ENCODE measurements at regions not wholly inside any gene's neighbourhood (a gene's known extent, or its start where the extent isn't known, plus 50 kb on each side); places are given as distances from the start of the nearest gene placed in this dataset.
A peak's percentile ranks its signal among the peaks of the same experiment; 100 is the strongest.
"Not testable (repeated sequence)": the region's sequence is repeated elsewhere in the genome, so short reads cannot be mapped to it uniquely, and the experiment has no call there.

DNA sequence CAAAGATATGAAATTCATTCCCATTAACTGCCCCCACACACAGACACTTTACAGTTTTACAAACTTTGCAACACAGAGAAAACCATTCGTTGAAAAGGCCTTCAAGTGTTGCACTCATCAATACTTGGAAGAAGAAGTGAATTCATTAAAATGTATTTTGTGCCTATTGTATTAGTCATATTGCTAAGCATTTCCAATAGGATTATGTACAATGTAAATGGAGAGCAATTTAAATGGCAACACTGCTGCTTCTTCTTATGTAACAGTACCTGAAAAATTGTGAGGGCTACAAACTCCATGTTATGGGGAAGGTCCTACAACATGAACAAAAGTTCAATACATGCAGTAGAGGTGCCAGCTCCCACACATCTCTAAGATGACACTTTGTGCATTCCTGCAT is 209.3 kb upstream of the POGK start:
- no peak for DNase-seq
- no peaks in the 10 kb centered on the region for H3K36me3 ChIP-seq
- TF ChIP-seq, protein P1, sequence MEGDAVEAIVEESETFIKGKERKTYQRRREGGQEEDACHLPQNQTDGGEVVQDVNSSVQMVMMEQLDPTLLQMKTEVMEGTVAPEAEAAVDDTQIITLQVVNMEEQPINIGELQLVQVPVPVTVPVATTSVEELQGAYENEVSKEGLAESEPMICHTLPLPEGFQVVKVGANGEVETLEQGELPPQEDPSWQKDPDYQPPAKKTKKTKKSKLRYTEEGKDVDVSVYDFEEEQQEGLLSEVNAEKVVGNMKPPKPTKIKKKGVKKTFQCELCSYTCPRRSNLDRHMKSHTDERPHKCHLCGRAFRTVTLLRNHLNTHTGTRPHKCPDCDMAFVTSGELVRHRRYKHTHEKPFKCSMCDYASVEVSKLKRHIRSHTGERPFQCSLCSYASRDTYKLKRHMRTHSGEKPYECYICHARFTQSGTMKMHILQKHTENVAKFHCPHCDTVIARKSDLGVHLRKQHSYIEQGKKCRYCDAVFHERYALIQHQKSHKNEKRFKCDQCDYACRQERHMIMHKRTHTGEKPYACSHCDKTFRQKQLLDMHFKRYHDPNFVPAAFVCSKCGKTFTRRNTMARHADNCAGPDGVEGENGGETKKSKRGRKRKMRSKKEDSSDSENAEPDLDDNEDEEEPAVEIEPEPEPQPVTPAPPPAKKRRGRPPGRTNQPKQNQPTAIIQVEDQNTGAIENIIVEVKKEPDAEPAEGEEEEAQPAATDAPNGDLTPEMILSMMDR (IDR thresholded peaks at IDR 0.05) = no peak
- no peak for TF ChIP-seq POLR2A (IDR thresholded peaks at IDR 0.05)
- TF ChIP-seq EP300 (IDR thresholded peaks at IDR 0.05) = no peak
- no peak for TF ChIP-seq POLR2AphosphoS5 (IDR thresholded peaks at IDR 0.05)
- H3K27ac ChIP-seq = no peak overlapping the region
- 53 to 61% methylated on average over 1 of the region's 1 CpG for WGBS, 2 donors
- no peaks in the 10 kb centered on the region for H3K27me3 ChIP-seq
- no peaks in the 10 kb centered on the region for H3K9me3 ChIP-seq
- no peak for ATAC-seq (ENCODE audit: low FRiP score in 2 of 2)
- H3K4me3 ChIP-seq = no peak overlapping the region
- H3K4me1 ChIP-seq = no peaks in the 10 kb centered on the region

DNA sequence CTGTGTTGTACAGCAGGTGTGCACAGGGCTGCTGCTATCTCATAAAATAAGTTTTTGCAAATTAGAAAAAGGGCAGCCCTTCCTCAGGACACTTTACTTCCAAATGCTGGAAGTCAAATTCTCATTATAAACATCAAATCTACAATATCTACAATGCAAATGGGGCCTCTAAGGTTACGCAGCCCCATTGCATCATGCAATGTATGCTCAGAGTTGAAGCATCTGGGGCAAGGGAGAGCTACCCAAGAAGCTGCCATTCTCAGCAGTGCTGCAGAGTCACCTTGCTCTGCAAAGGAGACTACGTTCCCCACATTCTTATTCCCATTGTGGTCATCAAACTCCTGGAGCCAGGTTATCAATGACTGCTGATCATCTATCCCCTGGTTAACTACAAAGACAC is 208.9 kb upstream of the POGK start:
- 90% methylated on average over 2 of the region's 2 CpGs for WGBS, 2 donors
- Histone ChIP-seq H3K27me3 (no peaks in the 10 kb centered on the region), H3K4me3 (no peak overlapping the region), H3K36me3 (no peaks in the 10 kb centered on the region), H3K27ac (no peak overlapping the region), H3K9me3 (no peaks in the 10 kb centered on the region), H3K4me1 (no peaks in the 10 kb centered on the region)
- ATAC-seq (ENCODE audit: low FRiP score in 2 of 2) = no peak
- no peak for TF ChIP-seq POLR2A (IDR thresholded peaks at IDR 0.05)
- no peak for TF ChIP-seq POLR2AphosphoS5 (IDR thresholded peaks at IDR 0.05)
- TF ChIP-seq, protein P1 (IDR thresholded peaks at IDR 0.05) = no peak
- TF ChIP-seq EP300 (IDR thresholded peaks at IDR 0.05) = no peak
- no peak for DNase-seq

DNA sequence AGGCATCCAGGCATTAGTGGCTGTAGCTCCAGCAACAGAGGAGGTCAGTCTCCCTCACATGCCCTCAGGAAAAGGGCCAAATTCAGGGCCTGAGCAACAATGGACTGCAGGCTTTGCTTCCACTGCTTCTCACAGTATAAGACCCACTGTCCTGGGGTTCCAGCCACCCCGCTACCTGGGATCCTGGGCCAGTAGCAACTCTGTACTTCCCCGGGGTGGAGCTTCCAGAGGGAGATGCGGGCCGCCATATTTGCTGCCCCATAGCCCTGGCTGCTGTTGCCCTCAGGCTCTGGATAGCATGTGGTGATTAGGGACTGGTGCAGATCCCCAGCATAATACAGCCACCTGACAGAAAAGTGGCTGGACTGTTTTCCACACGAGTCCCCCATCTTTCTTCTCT is 201.1 kb upstream of the POGK start:
- no peak for TF ChIP-seq POLR2A (IDR thresholded peaks at IDR 0.05)
- TF ChIP-seq POLR2AphosphoS5 (IDR thresholded peaks at IDR 0.05) = no peak
- TF ChIP-seq, protein P1 (IDR thresholded peaks at IDR 0.05) = no peak
- no peak for TF ChIP-seq EP300 (IDR thresholded peaks at IDR 0.05)
- no peaks in the 10 kb centered on the region for H3K9me3 ChIP-seq
- H3K27ac ChIP-seq = no peak overlapping the region
- H3K27me3 ChIP-seq = no peaks in the 10 kb centered on the region
- no peaks in the 10 kb centered on the region for H3K4me1 ChIP-seq
- WGBS, 2 donors = 85 to 91% methylated on average over 4 to 5 of the region's 5 CpGs
- H3K4me3 ChIP-seq = no peak overlapping the region
- H3K36me3 ChIP-seq = no peaks in the 10 kb centered on the region
- DNase-seq (peak in 1 of 2 donors; percentile 5), ATAC-seq (ENCODE audit: low FRiP score in 2 of 2) (no peak)

DNA sequence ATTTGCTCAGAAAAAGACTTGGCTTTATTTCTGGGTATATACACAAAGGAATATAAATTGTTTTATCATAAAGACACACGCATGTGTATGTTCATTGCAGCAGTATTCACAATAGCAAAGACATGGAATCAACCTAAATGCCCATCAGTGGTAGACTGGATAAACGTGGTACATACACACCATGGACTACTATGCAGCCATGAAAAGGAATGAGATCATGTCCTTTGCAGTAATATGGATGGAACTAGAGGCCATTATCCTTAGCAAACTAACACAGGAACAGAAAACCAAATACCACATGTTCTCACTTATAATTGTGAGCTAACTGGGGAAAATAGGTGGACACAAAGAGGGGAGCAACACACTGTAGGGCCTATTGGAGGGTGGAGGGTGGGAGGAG is 182.0 kb upstream of the POGK start:
- not testable (repeated sequence) for H3K4me1 ChIP-seq; H3K27ac ChIP-seq; ATAC-seq (ENCODE audit: low FRiP score in 2 of 2); H3K27me3 ChIP-seq; H3K4me3 ChIP-seq; H3K9me3 ChIP-seq; DNase-seq; H3K36me3 ChIP-seq
- 72 to 80% methylated on average over 2 of the region's 2 CpGs for WGBS, 2 donors

DNA sequence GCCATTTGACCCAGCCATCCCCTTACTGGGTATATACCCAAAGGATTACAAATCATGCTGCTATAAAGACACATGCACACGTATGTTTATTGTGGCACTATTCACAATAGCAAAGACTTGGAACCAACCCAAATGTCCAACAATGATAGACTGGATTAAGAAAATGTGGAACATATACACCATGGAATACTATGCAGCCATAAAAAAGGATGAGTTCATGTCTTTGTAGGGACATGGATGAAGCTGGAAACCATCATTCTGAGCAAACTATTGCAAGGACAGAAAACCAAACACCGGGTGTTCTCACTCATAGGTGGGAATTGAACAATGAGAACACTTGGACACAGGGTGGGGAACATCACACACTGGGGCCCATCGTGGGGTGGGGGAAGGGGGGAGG is 172.5 kb upstream of the POGK start:
- not testable (repeated sequence) for DNase-seq; ATAC-seq (ENCODE audit: low FRiP score in 2 of 2); H3K4me3 ChIP-seq; H3K9me3 ChIP-seq; H3K27ac ChIP-seq; H3K4me1 ChIP-seq; H3K36me3 ChIP-seq; H3K27me3 ChIP-seq
- 90 to 91% methylated on average over 3 of the region's 3 CpGs for WGBS, 2 donors

DNA sequence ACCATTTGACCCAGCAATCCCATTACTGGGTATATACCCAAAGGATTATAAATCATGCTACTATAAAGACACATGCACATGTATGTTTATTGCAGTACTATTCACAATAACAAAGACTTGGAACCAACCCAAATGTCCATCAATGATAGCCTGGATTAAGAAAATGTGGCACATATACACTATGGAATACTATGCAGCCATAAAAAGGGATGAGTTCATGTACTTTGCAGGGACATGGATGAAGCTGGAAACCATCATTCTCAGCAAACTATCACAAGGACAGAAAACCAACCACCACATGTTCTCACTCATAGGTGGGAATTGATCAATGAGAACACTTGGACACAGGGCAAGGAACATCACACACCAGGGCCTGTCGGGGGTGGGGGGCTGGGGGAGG is 171.7 kb upstream of the POGK start:
- WGBS, 2 donors = 85 to 88% methylated on average over 1 of the region's 1 CpG
- H3K36me3 ChIP-seq; H3K27ac ChIP-seq; H3K9me3 ChIP-seq; ATAC-seq (ENCODE audit: low FRiP score in 2 of 2); DNase-seq; H3K4me1 ChIP-seq; H3K4me3 ChIP-seq; H3K27me3 ChIP-seq: not testable (repeated sequence)

DNA sequence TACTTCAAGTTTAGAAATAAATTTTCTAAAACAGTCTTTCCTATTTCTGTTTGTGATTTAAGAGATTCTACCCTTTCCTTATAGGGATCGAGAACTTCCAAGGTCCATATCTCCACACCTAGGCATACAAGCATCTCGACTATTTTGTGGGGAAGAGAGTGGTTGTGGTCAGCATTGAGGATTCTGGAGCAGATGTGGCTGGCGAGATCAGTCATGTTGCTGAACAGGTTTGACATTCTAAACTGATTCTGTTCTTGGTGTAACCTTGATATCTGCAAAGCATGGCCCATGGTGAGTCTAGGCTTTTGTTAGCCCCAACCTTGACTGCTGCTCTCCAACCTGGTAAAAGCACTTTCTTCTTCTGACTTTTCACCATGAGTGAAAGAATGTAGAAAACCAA is 167.6 kb upstream of the POGK start:
- WGBS, 2 donors = 77 to 82% methylated on average over 3 of the region's 3 CpGs

More for the DNA sequence above, 167.6 kb upstream of the POGK start:
- no peak for ATAC-seq (ENCODE audit: low FRiP score in 2 of 2)
- no peak overlapping the region for H3K27ac ChIP-seq
- H3K4me1 ChIP-seq = no peaks in the 10 kb centered on the region
- no peaks in the 10 kb centered on the region for H3K9me3 ChIP-seq
- no peak overlapping the region for H3K4me3 ChIP-seq
- H3K36me3 ChIP-seq = no peaks in the 10 kb centered on the region
- H3K27me3 ChIP-seq = no peaks in the 10 kb centered on the region
- DNase-seq = no peak
- TF ChIP-seq, protein P1 (IDR thresholded peaks at IDR 0.05) = no peak
- TF ChIP-seq POLR2A (IDR thresholded peaks at IDR 0.05) (no peak), EP300 (IDR thresholded peaks at IDR 0.05) (no peak), POLR2AphosphoS5 (IDR thresholded peaks at IDR 0.05) (no peak)
